ENCODE measurements at regions not wholly inside any gene's neighbourhood (a gene's known extent, or its start where the extent isn't known, plus 50 kb on each side); places are given as distances from the start of the nearest gene placed in this dataset.
A peak's percentile ranks its signal among the peaks of the same experiment; 100 is the strongest.

DNA sequence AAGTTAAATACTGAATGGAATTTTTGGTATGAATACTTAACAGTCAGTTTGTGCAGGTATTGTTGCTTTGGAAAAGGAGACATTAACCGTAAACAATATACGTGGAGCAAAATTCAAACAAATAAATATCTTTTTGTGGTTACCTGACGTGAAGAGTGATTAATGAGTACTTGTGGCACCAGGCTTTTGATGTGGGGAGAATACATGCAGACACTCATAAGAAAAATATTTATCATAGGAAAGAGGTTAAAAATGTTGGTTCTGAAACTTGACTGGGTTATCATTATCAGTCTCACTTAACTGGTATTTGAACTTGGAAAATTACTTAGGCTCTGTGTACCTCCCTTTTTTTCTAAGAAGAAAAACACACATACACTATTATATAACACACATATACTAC is 136.4 kb upstream of the NDST4 start:
- Histone ChIP-seq H3K27ac (no peak overlapping the region), H3K9me3 (no peaks in the 10 kb centered on the region), H3K4me3 (no peak overlapping the region), H3K4me1 (no peaks in the 10 kb centered on the region), H3K36me3 (no peaks in the 10 kb centered on the region), H3K27me3 (replicated peaks in 1 of 7) (no peaks in the 10 kb centered on the region)
- TF ChIP-seq POLR2A (IDR thresholded peaks at IDR 0.05), result no peak
- WGBS, 5 donors, result 73 to 83% (median 81%) methylated on average over 3 of the region's 3 CpGs
- intact Hi-C loops (cut with DNase I; ENCODE audit: low total_unique reads), result no loop called here
- DNase-seq, result no peak

DNA sequence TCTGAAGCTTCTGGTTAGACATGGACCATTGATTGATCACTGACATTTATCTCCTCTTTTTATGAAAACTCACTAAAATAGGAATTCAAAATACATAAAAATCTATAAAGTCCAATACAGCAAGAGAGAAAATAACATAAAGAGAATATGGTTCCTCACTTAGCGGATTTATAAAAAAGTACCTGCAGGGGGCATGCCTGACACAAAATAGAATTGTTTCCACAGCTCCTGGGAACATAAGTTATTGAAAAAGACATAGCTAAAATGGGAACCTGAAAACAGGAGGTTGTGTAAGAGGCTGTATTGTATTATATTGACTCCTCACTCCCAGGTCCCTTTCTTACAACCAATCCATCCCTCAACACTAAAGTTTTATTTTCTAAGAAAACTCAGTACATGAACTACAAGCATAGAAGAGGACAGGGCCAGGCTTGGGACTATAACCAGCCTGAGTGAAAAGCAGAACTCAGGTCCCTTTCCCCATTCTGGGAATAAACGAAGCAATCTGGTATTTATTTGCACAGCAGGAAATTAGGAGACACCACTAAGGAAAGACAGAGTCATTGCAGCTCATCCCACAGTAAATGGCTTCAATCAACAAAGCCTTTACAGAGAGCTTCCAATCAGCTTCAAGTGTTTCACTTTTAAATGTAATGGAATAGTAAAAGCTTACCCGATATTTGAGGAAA is 121.1 kb upstream of the NDST4 start:
- intact Hi-C loops (cut with DNase I; ENCODE audit: low total_unique reads), result no loop called here

DNA sequence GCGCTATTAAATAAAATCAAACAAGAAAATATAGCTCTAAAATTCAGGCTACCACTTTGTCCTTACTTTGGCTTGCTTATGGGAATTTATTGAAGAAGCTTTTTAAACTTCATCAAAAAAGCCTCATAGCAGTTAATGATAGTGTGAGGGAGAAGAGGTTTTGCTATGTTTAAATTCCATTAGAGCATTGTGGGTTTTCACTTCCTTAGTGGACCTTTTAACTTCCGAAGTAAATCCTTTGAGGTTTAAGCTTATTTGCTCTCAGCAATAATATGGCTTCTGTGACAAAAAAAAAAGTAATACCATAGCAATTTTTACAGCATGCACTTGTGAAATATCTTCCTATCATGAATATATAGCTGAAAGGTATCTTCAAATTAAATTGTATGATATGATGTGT is 120.2 kb upstream of the NDST4 start:
- H3K9me3 ChIP-seq, result no peaks in the 10 kb centered on the region
- intact Hi-C loops (cut with DNase I; ENCODE audit: low total_unique reads), result no loop called here
- no peak for DNase-seq
- WGBS, 5 donors, result 57 to 65% (median 63%) methylated on average over 2 of the region's 2 CpGs
- H3K36me3 ChIP-seq, result no peaks in the 10 kb centered on the region
- H3K27me3 ChIP-seq (replicated peaks in 1 of 7), result no peaks in the 10 kb centered on the region
- H3K4me3 ChIP-seq, result no peak overlapping the region
- H3K4me1 ChIP-seq, result no peaks in the 10 kb centered on the region
- no peak overlapping the region for H3K27ac ChIP-seq
- no peak for TF ChIP-seq POLR2AphosphoS5 (IDR thresholded peaks at IDR 0.05)
- TF ChIP-seq, protein P1, sequence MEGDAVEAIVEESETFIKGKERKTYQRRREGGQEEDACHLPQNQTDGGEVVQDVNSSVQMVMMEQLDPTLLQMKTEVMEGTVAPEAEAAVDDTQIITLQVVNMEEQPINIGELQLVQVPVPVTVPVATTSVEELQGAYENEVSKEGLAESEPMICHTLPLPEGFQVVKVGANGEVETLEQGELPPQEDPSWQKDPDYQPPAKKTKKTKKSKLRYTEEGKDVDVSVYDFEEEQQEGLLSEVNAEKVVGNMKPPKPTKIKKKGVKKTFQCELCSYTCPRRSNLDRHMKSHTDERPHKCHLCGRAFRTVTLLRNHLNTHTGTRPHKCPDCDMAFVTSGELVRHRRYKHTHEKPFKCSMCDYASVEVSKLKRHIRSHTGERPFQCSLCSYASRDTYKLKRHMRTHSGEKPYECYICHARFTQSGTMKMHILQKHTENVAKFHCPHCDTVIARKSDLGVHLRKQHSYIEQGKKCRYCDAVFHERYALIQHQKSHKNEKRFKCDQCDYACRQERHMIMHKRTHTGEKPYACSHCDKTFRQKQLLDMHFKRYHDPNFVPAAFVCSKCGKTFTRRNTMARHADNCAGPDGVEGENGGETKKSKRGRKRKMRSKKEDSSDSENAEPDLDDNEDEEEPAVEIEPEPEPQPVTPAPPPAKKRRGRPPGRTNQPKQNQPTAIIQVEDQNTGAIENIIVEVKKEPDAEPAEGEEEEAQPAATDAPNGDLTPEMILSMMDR (IDR thresholded peaks at IDR 0.05 in 8 of 11, conservative IDR thresholded peaks at IDR 0.05 in 3 of 11), result no peak
- no peak for TF ChIP-seq POLR2A (IDR thresholded peaks at IDR 0.05)

More for the DNA sequence above, 121.1 kb upstream of the NDST4 start:
- TF ChIP-seq, protein P1 (IDR thresholded peaks at IDR 0.05 in 8 of 11, conservative IDR thresholded peaks at IDR 0.05 in 3 of 11), result peak in 3 of 11 experiments; percentile 15 to 16 (median 16)
- no peak for TF ChIP-seq POLR2AphosphoS5 (IDR thresholded peaks at IDR 0.05)
- no peak for TF ChIP-seq POLR2A (IDR thresholded peaks at IDR 0.05)
- no peaks in the 10 kb centered on the region for H3K9me3 ChIP-seq
- no peaks in the 10 kb centered on the region for H3K4me1 ChIP-seq
- no peaks in the 10 kb centered on the region for H3K27me3 ChIP-seq (replicated peaks in 1 of 7)
- WGBS, 5 donors, result 46 to 60% (median 50%) methylated on average over 3 of the region's 3 CpGs
- no peak overlapping the region for H3K27ac ChIP-seq
- DNase-seq, result no peak
- H3K36me3 ChIP-seq, result no peaks in the 10 kb centered on the region
- no peak overlapping the region for H3K4me3 ChIP-seq

DNA sequence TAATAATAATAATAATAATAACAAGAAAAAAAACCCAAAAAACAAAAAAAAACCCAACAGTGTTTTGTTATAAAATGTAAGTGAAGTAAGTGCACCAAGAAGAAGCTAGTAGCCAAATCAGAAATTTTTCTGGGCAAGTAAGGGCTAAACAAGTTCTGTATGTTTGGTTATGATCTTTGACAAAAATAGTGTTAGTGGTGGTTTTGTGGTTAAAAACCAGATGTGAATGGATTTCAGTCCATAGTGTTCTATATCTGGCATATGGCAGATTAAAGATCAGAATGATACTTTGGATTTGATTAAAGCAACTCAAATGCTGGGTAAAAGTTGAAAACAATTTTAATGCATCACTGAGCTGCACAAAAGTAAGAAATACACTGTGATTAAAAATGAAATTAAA is 116.5 kb upstream of the NDST4 start:
- TF ChIP-seq POLR2A (IDR thresholded peaks at IDR 0.05), result no peak
- no peak for TF ChIP-seq POLR2AphosphoS5 (IDR thresholded peaks at IDR 0.05)
- TF ChIP-seq, protein P1 (IDR thresholded peaks at IDR 0.05 in 8 of 11, conservative IDR thresholded peaks at IDR 0.05 in 3 of 11), result no peak
- Histone ChIP-seq H3K27ac (no peak overlapping the region), H3K27me3 (replicated peaks in 1 of 7) (no peaks in the 10 kb centered on the region), H3K9me3 (no peaks in the 10 kb centered on the region), H3K36me3 (no peaks in the 10 kb centered on the region), H3K4me1 (no peaks in the 10 kb centered on the region), H3K4me3 (no peak overlapping the region)
- DNase-seq, result no peak
- intact Hi-C loops (cut with DNase I; ENCODE audit: low total_unique reads), result no loop called here

DNA sequence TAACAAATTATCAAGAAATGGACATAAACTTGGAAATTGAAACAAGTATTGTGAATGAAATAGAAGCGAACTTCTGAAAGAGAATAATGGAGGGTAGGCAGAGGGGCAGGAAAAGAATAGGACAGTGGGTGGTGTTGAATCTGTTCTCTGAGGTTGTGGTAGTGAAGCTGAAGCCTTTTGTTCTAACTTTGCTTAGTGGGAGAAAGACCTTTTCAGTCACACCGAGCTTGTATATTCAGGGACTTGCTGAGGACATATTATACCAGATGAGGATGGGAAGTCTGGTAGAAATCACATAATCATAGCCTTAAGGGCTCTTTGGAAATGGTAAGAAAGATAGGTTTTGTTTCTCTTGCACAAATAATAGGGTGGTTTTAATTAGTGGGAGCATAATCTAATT is 115.4 kb upstream of the NDST4 start:
- Histone ChIP-seq H3K4me1 (no peaks in the 10 kb centered on the region), H3K27me3 (replicated peaks in 1 of 7) (no peaks in the 10 kb centered on the region), H3K27ac (no peak overlapping the region), H3K36me3 (no peaks in the 10 kb centered on the region), H3K4me3 (no peak overlapping the region), H3K9me3 (no peaks in the 10 kb centered on the region)
- intact Hi-C loops (cut with DNase I; ENCODE audit: low total_unique reads), result no loop called here
- no peak for TF ChIP-seq POLR2A (IDR thresholded peaks at IDR 0.05)
- TF ChIP-seq, protein P1 (IDR thresholded peaks at IDR 0.05 in 8 of 11, conservative IDR thresholded peaks at IDR 0.05 in 3 of 11), result no peak
- TF ChIP-seq POLR2AphosphoS5 (IDR thresholded peaks at IDR 0.05), result no peak
- DNase-seq, result no peak
- 84 to 89% (median 86%) methylated on average over 2 of the region's 2 CpGs for WGBS, 5 donors
